ENCODE measurements at regions not wholly inside any gene's neighbourhood (a gene's known extent, or its start where the extent isn't known, plus 50 kb on each side); places are given as distances from the start of the nearest gene placed in this dataset.

DNA sequence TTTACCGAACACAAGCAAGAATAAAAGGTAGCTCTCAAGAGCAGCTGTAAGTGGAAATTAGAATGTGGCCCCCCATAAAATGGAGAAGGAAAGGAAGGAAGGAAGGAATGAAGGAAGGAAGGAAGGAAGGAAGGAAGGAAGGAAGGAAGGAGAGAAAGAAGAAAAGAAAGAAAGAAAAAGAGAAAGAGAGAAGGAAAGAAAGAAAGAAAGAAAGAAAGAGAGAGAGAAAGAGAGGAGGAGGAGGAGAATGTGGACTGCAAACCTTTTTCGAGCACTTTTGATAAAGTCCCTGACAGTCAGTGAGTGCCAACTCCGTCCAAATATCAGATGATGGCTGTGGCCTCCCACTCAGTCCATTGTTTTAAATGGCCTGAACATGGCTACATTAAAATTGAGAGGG lies 53.8 kb upstream of the SNX2 start:
- no peaks in the 10 kb centered on the region for H3K9me3 Mint-ChIP-seq (ENCODE audit: unreplicated experiment)
- H3K27me3 Mint-ChIP-seq (ENCODE audit: insufficient read depth, unreplicated experiment) = no peaks in the 10 kb centered on the region
- no TSS peak for BruUV-seq (replicated peaks)
- CTCF ChIA-PET = interaction anchor here (0.6 to 2.1 kb wide), 2 partner anchors 12 to 17 kb away, joined by 3 to 17 read pairs; no protein-coding TSS in a partner anchor
- no peak overlapping the region for H3K4me3 Mint-ChIP-seq (ENCODE audit: unreplicated experiment)
- H3K27ac Mint-ChIP-seq (ENCODE audit: low read depth, unreplicated experiment) = no peak overlapping the region
- intact Hi-C loops (cut with micrococcal nuclease) = no loop called here
- no peaks in the 10 kb centered on the region for H3K36me3 Mint-ChIP-seq (ENCODE audit: insufficient read depth, unreplicated experiment)
- peaks cover 8% of the 10 kb centered on the region for H3K4me1 Mint-ChIP-seq (ENCODE audit: insufficient read depth, unreplicated experiment)
- no peak for DNase-seq (ENCODE audit: unreplicated experiment)
- POLR2A ChIA-PET = no interaction called here
- TF ChIP-seq, protein P1, sequence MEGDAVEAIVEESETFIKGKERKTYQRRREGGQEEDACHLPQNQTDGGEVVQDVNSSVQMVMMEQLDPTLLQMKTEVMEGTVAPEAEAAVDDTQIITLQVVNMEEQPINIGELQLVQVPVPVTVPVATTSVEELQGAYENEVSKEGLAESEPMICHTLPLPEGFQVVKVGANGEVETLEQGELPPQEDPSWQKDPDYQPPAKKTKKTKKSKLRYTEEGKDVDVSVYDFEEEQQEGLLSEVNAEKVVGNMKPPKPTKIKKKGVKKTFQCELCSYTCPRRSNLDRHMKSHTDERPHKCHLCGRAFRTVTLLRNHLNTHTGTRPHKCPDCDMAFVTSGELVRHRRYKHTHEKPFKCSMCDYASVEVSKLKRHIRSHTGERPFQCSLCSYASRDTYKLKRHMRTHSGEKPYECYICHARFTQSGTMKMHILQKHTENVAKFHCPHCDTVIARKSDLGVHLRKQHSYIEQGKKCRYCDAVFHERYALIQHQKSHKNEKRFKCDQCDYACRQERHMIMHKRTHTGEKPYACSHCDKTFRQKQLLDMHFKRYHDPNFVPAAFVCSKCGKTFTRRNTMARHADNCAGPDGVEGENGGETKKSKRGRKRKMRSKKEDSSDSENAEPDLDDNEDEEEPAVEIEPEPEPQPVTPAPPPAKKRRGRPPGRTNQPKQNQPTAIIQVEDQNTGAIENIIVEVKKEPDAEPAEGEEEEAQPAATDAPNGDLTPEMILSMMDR (IDR thresholded peaks at IDR 0.05; ENCODE audit: unreplicated experiment) = no peak

DNA sequence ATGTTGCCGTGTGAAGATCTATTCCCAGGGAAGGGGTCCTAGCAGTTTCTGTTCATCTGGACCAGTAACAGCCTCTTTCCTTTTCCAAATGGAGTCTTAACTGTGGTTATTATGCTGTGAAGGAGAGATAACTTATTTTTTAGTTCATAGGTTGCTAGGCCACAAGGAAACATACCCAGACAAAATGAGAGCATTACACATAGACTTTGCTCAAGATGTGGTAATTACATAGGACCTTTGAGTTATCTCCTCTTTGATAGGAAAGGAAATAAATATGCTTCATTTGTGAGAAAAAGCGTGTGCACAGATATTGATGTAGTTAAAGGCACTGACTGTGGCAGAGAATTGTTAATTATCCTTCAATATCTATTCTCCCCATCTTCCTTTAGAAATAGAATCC lies 52.5 kb upstream of the SNX2 start:
- BruUV-seq (replicated peaks) = no TSS peak
- H3K4me1 Mint-ChIP-seq (ENCODE audit: insufficient read depth, unreplicated experiment) = peaks cover 12% of the 10 kb centered on the region
- ChIA-PET CTCF (interaction anchor here (0.5 kb wide), 1 partner anchor 109 kb away, joined by 5 read pairs; no protein-coding TSS in a partner anchor), POLR2A (no interaction called here)
- H3K27ac Mint-ChIP-seq (ENCODE audit: low read depth, unreplicated experiment) = no peak overlapping the region
- TF ChIP-seq, protein P1 (IDR thresholded peaks at IDR 0.05; ENCODE audit: unreplicated experiment) = no peak
- H3K4me3 Mint-ChIP-seq (ENCODE audit: unreplicated experiment) = no peak overlapping the region
- H3K36me3 Mint-ChIP-seq (ENCODE audit: insufficient read depth, unreplicated experiment) = no peaks in the 10 kb centered on the region
- no peaks in the 10 kb centered on the region for H3K27me3 Mint-ChIP-seq (ENCODE audit: insufficient read depth, unreplicated experiment)
- intact Hi-C loops (cut with micrococcal nuclease) = loop anchor here (1.0 kb wide), 1 partner anchor 17 kb away; no protein-coding TSS in a partner anchor
- no peak for DNase-seq (ENCODE audit: unreplicated experiment)
- no peaks in the 10 kb centered on the region for H3K9me3 Mint-ChIP-seq (ENCODE audit: unreplicated experiment)

DNA sequence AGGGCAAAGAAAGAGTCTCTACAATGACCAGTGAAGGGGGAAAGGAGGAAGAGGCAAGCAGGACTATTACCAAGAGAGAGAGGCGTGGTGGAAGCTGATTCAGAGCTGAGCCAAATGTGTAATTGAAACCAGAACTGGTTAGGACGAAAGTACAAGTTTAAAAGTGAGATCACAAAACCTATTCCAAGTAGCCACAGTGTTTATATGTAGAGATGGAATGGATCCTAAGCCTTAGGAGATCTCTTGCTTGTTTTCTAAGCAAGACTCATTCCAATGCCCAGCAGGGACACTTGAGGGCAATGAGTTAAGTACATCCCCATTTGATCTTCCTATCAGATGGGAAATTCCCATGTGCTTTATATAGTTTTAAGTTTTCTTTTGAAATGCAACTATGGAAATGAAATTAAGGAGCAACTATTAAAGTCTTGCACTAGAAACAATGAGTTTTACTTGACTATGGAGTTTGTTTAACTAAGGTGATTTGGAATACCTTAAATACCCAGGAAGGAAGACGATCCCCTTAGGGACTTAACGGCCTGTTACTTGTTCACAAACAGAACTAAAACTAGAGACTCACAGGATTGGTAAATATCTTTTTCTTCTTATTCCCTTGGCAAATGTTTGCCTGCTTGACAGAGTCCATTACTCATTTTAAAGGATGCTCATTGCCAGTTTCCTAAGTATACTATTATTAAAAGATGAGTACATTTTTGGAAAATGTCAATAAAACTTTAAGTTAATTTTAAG lies 51.1 kb upstream of the SNX2 start:
- peak; percentile 46 for DNase-seq (ENCODE audit: unreplicated experiment)
- Mint-ChIP-seq H3K4me1 (ENCODE audit: insufficient read depth, unreplicated experiment) (peaks cover 12% of the 10 kb centered on the region), H3K27me3 (ENCODE audit: insufficient read depth, unreplicated experiment) (no peaks in the 10 kb centered on the region), H3K36me3 (ENCODE audit: insufficient read depth, unreplicated experiment) (no peaks in the 10 kb centered on the region), H3K4me3 (ENCODE audit: unreplicated experiment) (no peak overlapping the region), H3K27ac (ENCODE audit: low read depth, unreplicated experiment) (peak overlapping the region; percentile 1), H3K9me3 (ENCODE audit: unreplicated experiment) (no peaks in the 10 kb centered on the region)
- ChIA-PET POLR2A (no interaction called here), CTCF (no interaction called here)
- TF ChIP-seq, protein P1 (IDR thresholded peaks at IDR 0.05; ENCODE audit: unreplicated experiment) = no peak
- intact Hi-C loops (cut with micrococcal nuclease) = no loop called here
- no TSS peak for BruUV-seq (replicated peaks)
